Uterus (tissue), 2 donors: ENCODE measurements at regions not wholly inside any gene's neighbourhood (a gene's known extent, or its start where the extent isn't known, plus 50 kb on each side); places are given as distances from the start of the nearest gene placed in this dataset.

Experiments
- POLR2A ChIP-seq, 2 donors: fragments of 450-650 bp; IDR thresholded peaks; one replicate each; pipeline ENCODE4 v1.6.1; 2016; ENCODE audit warnings: antibody characterized with exemption in 2 of 2, mild to moderate bottlenecking in 1 of 2, moderate library complexity in 1 of 2
- TF ChIP-seq, protein P1 (sequence below), 4 experiments: fragments of 200-600 bp in 2 of 4; fragments of 450-650 bp in 2 of 4; sonication (generic) in 2 of 4; IDR thresholded peaks; one replicate each; pipeline ENCODE4 v1.5.1; 2016 to 2019; ENCODE audit warnings: antibody characterized with exemption in 4 of 4, mild to moderate bottlenecking in 2 of 4, moderate library complexity in 1 of 4

- TF ChIP-seq POLR2A (IDR thresholded peaks at IDR 0.05), result no peak
- TF ChIP-seq, protein P1, sequence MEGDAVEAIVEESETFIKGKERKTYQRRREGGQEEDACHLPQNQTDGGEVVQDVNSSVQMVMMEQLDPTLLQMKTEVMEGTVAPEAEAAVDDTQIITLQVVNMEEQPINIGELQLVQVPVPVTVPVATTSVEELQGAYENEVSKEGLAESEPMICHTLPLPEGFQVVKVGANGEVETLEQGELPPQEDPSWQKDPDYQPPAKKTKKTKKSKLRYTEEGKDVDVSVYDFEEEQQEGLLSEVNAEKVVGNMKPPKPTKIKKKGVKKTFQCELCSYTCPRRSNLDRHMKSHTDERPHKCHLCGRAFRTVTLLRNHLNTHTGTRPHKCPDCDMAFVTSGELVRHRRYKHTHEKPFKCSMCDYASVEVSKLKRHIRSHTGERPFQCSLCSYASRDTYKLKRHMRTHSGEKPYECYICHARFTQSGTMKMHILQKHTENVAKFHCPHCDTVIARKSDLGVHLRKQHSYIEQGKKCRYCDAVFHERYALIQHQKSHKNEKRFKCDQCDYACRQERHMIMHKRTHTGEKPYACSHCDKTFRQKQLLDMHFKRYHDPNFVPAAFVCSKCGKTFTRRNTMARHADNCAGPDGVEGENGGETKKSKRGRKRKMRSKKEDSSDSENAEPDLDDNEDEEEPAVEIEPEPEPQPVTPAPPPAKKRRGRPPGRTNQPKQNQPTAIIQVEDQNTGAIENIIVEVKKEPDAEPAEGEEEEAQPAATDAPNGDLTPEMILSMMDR (IDR thresholded peaks at IDR 0.05), result no peak
Measured at GRCh38 chr17:45677770-45678169, 106.3 kb upstream of the CRHR1 start.
